T1000 (cell line): ENCODE measurements at regions not wholly inside any gene's neighbourhood (a gene's known extent, or its start where the extent isn't known, plus 50 kb on each side); places are given as distances from the start of the nearest gene placed in this dataset.
A peak's percentile ranks its signal among the peaks of the same experiment; 100 is the strongest.
"Not testable (repeated sequence)": the region's sequence is repeated elsewhere in the genome, so short reads cannot be mapped to it uniquely, and the experiment has no call there.

Source experiments
- DNase-seq: peaks from one replicate; lab custom pipeline; 2025; ENCODE audit warnings: mixed read lengths; lab: John Stamatoyannopoulos, UW

DNA sequence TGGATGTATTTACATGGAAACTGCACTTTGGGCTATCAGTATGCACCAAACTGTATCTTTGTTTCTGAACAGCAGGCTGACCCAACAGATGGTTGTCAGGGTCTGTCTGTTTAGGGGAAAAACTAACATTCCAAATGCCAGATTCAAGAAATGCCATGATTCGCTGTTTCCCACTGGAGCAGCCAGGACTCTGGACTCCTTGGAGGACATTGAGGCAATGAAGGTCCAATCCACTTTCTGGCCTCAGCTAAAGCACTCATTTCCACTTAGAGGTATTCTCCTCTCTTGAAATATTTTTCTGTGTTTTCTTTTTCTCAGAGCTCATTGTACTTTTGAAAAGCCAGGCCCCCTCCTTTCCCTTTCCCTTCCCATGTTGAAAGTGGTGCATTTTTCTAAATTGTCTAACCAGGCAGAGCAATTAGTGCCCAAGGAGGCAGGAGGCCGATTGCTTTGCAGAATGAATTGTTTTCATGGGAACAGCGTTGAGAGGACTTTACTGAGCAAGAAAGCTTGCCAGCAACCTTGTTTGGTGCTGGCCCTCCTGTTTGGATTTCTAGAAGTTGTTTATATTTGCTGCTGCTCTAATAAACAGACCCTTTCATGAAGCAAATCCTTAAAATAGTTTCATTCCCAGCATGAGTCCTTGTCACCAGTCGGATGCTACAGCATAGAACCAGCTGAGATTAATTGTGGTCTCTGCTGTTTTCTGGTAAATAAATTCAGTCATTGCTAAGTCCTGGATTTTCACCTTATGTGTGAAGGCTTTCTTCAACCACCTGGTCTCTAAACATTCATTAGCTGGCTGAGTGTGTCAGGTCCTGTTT is 132.8 kb upstream of the TAF11L2 start:
- no peak for DNase-seq

DNA sequence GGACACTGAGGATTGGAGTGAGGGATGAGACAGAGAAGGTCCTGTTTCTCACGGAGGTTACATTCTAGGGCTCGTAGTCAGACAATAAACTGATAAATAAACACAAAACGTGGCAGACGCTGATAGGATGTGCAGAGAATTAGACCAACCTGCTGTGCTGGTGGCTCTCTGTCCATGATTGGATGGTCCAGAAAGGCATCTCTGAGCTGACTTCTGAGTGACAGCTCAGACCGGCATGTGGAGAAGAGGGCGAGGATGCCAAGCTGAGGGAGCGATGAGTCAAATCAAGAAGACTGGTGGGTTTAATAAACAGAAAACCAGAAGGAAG is 132.3 kb upstream of the TAF11L2 start:
- DNase-seq = peak; percentile 74

DNA sequence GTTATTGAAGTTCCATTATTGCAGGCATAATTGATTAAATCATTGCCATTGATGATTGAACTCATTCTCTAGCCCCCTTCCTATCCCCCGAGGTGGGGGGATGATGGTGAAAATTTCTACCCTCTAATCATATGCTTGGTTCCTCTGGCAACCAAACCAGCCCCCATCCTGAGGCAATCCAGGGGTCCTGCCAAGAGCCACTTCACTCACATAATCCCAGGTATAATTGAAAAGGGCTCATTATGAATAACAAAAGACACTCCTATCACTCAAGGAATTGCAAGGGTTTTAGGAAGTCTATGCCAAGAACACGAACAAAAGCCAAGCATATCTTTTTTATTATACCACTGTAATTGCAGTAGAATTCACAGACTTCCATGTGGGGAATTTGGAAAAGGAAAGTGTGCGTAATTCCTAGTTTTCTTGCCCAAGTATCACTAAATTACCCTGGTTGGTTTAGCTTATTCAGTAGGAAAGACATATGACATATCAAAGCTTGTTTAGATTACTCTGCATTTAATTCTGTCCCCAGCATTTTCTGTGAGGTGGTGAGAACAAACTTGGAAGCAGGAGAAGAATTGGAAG is 130.7 kb upstream of the TAF11L2 start:
- DNase-seq = no peak

DNA sequence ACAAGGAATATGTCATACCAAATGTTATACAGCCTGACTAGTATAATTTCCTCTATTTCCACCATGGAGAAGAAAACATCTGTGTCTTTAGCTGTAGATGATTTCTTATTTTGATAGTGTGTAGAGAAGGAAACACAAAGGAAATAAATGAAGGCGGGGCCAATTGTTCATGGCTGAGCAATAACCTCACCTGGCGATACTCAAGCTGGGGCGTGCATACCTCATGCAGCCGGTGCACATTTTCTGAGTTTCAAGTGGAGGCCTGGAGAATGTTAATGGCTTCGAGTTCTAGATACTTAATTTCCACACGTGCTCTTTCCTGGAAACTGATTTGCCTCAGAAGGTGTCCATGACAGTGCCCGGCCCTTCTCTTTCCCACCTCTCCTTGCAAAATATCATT is 127.4 kb upstream of the TAF11L2 start:
- DNase-seq = no peak

DNA sequence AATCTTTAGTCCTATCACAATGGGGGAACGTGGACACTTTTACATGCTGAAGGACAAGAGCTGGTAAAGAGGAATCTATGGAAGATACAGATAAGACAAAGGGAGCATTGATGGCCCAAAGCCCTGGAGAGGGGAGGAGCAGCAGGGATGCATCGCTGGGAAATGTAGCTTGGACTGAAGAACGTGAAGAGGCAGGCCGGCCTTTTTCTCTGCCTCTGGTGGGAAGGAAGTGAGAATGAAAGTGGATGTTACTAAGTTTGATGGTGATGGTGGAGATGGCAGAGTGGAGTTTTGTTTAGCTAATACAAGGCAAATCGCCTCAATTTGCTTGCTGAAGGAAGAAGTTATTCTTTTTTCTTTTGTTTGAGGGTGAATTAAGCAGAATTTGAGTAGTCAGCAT is 124.6 kb upstream of the TAF11L2 start:
- no peak for DNase-seq

DNA sequence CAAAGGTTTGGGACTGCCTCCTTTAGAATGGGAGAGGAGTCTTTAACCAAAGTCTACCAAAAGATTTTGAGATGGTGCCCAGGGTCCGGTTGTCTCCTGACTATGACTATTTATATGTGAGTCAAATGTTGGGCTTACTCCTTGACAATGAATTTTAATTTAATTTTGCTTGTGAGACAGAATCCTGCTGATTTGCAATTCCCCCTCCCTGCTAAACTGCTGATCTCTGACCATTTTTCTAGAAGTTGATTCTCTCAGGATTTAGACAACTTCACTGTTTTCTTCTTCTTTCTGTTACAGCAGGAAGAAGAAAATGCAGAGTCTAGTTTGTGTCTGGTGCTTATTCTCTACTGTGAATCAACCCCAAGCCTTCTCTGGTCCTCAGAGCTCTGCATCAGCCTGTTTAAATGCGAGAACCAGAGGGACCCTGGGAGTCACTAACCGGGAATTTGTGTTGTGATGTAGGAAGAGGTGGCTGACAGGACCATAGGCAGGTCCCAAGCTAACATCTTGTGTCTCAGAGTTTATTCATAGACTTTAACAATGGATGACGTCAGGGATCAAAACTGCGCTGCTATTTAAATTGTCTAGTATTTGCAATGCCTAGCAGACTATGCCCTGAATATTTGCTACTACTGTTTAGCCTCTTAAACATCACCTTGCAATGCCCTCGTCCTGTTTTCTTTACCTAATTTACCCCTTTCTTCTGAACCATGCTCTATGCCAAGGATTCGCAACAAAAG is 124.0 kb upstream of the TAF11L2 start:
- no peak for DNase-seq

DNA sequence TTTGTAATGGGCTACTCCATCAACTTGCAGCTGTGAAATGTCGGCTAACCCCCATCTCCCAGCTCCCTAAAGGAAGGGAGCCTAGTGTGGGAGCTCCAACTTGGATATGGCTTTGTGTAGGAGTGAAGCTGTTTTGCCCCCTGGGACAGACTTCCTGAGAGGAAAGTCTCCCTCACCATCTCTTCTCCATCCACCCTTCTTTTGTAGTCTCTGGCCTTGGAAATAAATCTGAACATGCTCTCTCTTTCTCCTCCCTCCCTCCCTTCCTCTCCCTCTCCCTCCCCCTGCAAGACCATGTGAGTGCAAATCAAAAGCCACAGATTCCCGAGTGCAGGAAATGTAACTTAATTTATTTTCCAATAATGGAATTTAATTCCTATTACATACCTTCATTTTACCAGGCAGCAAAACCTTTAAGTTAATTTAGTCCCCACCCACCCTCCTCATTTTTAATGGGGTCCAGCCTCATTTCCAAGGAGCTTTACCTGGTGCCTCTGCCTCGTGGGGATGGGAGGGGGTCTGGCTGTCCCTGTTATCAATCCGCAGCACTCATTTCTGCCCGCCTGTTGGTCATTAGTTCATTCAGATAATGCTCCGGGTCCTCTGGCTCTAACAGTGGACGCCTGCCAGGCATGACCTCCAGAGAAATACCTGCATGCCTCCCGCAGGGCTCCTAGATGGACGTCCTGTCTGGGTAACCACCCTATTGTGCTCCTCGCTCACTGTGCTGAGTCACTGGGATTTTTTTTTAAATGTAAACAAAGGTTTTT is 122.9 kb upstream of the TAF11L2 start:
- DNase-seq = no peak

DNA sequence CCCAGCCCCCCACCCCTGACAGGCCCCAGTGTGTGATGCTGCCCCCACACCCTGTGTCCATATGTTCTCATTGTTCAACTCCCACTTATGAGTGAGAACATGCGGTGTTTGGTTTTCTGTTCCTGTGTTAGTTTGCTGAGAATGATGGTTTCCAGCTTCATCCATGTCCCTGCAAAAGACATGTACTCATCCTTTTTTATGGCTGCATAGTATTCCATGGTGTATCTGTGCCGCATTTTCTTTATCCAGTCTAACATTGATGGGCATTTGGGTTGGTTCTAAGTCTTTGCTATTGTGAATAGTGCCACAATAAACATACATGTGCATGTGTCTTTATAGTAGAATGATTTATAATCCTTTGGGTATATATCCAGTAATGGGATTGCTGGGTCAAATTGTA is 122.1 kb upstream of the TAF11L2 start:
- DNase-seq = not testable (repeated sequence)

DNA sequence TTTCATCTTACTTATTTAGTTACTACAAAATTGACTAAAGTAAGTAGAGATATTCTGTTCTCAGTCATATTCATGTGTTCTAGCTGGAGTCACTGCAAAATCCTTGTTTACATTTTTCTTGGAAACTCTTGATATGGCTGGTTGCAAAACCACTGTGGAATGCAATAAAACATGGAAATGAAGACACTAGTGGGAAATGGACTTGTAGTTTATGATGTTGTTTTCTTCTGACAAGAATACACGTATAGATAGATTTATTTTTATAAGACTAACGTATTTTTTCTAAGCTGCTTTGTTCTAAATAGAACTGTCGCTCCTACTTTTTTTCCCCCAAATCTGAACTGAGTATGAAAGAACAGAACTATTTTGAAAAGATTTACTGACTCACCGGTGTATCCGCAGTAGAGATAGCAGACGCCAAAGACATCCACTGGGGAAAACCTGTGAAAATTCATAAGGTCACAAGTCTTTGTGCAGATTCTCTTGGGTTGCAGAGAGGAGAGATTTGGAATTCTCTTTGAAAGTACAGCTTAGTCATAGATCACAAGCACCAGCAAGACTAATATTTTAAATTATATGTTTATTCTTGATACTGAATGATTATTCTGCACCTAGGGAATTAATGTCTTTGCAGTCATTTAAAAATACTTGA is 119.6 kb upstream of the TAF11L2 start:
- DNase-seq = no peak

DNA sequence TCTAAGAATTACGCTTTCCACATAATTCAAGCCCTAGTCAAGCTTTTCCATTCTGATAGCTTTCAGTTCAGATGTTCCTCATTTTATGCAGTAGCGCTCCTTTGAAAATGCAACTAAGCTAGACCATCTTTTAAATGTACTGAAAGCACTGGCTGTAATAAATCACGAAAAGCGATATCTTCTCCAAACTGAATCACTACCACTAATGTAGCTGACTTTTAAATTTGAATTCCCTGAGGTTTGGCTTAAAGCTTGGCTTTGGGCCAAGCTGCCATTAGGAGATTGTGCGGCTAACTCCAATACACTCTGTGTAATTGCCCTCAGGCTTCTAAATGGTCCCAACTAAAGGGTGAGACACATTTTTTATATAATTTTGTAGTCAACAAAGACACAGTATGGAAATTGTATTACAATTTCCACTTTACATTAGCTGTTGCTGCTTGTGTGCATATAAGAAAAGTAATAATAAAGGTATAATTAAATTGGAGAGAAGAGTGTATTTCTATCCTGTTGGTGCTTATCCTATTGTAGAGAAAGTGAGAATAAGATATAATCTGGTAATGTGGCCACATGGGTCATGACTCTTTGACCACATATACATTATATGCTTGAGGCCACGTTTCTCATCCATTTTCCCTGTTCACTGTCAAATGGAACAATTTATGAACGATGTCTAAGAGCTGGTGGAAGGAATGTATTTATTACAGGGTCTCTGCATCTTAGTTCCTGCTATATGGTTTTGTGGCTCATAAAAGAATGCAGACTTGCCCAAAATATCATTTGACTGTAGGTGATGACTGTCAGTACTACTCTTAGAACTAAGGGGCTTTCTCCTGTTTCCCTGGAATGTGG is 118.7 kb upstream of the TAF11L2 start:
- no peak for DNase-seq

DNA sequence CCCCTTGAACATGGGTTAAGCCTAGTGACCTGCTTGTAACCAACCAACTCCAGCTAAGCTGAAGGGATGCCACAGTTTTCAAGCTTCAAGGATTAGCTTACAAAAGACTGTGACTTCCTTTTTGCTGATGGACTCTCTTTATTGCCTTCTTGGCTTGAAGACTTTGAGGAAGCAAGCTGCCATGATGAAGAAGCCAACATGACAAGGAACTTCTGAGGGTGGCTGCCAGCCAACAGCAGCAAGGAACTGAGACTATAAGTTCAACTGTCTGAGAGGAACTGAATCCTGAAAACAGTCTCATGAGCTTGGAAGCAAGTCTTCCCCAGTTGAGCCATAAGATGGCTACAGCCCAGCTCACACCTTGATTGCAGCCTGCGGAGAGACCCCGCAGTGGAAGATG is 116.1 kb upstream of the TAF11L2 start:
- DNase-seq = no peak

DNA sequence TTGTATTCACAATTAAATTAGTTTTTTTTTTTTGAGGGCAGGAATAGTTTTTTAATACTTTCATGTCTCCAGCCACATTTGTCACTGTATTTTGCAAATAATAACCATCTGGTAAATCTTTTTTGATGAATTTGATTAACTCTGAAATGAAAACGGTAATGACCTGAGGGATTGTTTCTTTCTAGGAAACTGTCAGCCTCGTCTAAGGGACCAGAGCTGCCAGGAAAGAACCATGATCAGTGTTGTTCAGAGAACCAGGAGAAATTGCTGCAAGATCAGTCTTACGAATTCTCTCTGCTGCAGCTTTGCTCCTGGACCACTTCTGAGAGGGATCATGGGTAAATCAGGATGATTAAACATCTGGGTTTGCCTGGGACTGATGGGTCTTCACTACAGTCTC is 114.5 kb upstream of the TAF11L2 start:
- no peak for DNase-seq

DNA sequence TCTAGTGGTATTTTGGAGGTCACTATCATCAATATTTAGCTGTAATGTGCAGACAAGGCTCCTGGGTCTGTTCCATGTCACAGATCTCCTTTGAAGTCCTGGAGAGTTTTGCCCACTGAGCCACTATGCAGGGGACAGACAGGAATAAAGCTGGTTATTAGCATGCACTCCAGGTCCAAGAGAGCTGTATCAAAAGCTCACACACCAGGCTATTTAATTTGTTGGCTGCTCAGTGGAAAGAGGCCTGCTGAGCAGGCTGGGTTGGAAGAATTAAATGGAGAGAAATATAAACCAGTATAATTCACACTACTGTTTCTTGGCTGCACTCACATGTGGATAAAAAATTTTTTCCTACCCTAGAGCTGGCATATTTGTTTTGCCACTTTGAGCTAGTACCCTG is 113.8 kb upstream of the TAF11L2 start:
- DNase-seq = no peak

DNA sequence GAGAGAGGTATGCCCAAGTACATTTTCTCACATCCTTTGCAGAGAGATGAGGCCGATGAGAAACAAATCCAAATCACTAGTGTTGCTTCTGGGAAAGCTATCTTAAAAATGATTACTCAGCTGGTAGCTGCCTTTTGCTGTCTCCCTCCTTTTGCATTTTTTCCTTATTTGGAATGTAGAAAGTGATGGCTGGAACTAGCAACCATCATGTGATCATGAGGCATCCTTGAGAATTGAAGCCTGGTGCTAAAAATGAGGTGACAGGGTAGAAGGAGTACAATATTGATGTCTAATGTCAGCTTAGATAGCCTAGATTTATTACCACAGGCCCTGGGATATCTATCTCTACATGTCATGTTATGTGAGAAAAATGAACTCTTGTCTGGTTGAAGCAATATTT is 109.3 kb upstream of the TAF11L2 start:
- no peak for DNase-seq

DNA sequence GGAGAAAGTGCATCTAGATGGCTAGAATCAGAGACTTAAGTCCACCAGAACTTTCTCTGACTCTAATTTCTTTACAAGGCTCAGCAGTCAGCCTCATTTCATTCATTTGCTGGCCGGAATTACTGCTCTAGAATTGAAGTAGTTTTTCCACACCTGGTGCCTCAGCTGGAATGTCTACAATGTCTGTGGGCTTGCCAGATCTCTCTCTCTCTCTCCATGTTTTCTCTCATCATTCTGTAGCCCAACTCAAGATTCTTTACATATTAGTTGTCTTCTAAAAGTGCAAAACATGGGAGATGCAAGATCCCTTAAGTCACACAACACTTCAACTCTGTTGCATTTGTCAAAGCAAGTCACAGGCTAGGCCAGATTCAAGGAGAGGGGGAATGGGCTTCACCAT is 103.9 kb upstream of the TAF11L2 start:
- DNase-seq = no peak

DNA sequence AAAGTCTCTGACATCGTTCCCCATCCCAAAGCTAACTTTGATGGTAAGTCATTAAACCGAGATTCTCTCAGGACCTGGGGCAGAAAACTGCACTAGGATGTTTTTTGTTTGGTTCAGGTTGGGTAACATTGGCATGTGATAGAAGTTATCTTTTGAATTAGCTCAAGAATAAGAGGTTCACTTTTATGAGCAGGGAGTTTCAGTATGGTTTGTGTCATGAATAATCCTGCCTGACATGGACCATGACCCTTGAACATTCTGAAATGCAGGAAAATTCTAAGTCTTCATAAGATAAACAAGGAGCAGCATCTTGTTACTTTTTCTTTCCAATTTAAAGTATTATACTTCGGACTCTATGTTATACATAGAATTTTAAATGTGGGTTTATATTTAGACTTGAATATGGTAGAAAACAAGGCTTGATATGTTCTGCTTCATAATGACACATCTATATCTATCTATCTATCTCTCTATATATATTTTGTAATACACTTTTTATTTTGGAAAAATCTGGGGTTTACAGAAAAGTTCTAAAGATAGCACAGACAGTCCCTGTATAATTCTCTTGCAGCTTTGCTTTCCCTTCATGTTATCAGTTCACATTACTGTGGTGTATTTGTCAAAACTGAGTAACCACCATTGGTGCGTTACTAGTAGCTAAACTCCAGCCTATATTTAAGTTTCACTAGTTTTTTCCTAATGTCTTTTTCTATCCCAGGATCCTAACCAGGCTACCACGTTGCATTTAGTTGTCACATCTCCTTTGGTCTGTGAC is 102.7 kb upstream of the TAF11L2 start:
- DNase-seq = no peak

DNA sequence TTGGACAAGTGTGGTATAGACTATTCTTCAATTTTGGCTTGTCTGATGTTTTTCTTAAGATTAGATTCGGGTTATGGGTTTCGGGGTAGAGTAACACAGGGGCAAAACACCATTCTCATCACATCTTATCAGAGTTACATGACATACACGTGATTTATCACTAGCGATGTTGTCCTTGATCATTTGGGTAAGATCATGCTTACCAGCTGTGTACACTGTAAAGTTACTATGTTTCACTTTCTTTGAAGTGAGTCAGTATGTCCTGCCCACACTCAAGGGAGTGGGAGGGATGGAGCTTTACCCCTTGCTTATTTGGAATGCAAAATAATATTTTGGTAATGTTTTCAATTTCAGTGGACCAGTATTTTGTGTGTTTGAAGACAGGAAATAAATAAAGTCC is 101.8 kb upstream of the TAF11L2 start:
- DNase-seq = no peak

DNA sequence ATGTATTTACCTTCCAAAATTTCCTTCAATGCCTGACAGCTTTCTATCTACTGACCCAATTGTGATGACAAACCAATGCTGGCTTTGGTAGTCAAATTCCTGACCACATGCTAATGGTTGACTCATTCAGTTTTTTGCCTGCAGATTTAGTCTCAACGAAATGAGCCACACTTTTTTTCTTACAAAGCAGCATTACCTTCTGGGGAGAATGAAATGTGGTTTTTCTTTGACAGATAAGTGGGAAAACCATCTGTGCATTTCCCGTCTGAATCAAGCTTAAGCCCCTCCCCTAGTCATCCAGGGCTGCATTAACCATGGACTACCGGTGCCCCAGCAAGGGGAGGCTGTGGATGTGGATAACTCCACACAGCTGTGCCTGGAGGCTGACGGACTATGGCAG is 99.6 kb upstream of the TAF11L2 start:
- no peak for DNase-seq

DNA sequence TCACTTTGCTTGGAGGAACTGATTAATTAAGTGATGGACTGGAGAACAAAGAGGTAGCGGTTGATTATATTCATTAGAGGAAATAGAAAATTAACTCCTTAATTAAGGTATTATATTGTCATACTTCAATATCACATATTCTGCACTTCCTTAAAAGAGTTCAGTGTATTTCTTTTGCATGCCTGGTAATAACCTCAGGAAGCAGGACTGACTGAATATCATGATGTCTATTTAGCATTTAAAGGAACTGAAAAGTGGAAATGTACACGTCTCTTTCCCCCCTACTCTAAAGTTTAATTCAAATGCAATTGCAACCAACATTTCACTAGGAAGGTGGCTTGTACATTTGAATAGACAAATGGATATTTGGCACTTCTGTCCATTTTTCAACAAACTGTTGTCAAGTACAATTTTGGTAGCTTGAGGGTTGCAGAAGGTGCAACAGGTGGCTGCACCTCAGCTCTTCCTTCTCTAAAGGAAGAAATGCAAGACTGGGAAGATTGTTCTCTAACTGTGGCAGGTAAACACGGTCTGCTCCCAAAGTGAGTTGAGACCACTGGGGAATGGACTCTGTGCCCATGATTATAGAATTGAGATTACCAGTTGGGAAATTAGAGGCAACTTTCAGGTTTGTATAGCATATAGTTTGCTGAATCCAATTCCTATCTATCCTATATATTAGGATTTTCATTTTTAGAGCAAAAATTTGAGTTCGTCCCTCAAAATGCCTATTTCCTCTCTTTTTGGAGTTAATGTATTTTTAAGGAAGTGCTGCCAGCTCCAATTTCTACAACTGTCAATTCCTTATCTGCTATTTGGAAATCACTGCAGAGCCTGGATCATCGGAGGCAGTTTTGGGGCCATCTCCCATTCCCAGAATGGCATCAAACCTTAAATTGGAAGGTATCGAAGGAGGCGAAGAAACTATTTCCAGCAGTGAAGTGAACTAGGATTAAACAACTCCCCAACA is 98.9 kb upstream of the TAF11L2 start:
- no peak for DNase-seq
